Mesenchymal stem cell (in vitro differentiated cells and primary cell): ENCODE measurements at regions not wholly inside any gene's neighbourhood (a gene's known extent, or its start where the extent isn't known, plus 50 kb on each side); places are given as distances from the start of the nearest gene placed in this dataset.

Experiments used
- DNase-seq: peaks from one replicate; pipeline ENCODE4 v3.0.0-alpha.2; 2013
- H2AFZ ChIP-seq: one replicate; pipeline ENCODE4 v1.6.1; 2013; ENCODE audit warnings: low read depth, mild to moderate bottlenecking, control low read depth, inconsistent platforms, low read length, moderate library complexity
- H2AK5ac ChIP-seq: 2 replicates; pipeline ENCODE4 v1.6.1; 2013; ENCODE audit warnings: low read length, moderate library complexity, mild to moderate bottlenecking, inconsistent platforms; ENCODE audit not compliant: severe bottlenecking
- H2BK120ac ChIP-seq: one replicate; pipeline ENCODE4 v1.6.1; 2013; ENCODE audit warnings: low read depth, mild to moderate bottlenecking, inconsistent platforms, low read length, moderate library complexity
- H2BK12ac ChIP-seq, 2 experiments: one replicate each; pipeline ENCODE4 v1.6.1; 2013; ENCODE audit warnings: inconsistent platforms in 2 of 2, low read length in 2 of 2, mild to moderate bottlenecking in 2 of 2, moderate library complexity in 2 of 2, control low read depth in 1 of 2
- H2BK15ac ChIP-seq: one replicate; pipeline ENCODE4 v1.6.1; 2013; ENCODE audit warnings: mild to moderate bottlenecking, low read depth, inconsistent platforms; ENCODE audit not compliant: poor library complexity, severe bottlenecking
- H2BK5ac ChIP-seq: 2 replicates; pipeline ENCODE4 v1.6.1; 2013; ENCODE audit warnings: low read depth, mild to moderate bottlenecking, low read length, control low read depth, inconsistent platforms; ENCODE audit not compliant: poor library complexity, severe bottlenecking
- H3K14ac ChIP-seq, 2 experiments: one replicate each; pipeline ENCODE4 v1.6.1; 2013; ENCODE audit warnings: inconsistent platforms in 2 of 2, low read length in 2 of 2, control low read depth in 1 of 2, mild to moderate bottlenecking in 1 of 2, moderate library complexity in 1 of 2
- H3K18ac ChIP-seq, 2 experiments: one replicate each; pipeline ENCODE4 v1.6.1; 2013; ENCODE audit warnings: inconsistent platforms in 2 of 2, low read length in 2 of 2, control low read depth in 1 of 2, low read depth in 1 of 2, mild to moderate bottlenecking in 1 of 2
- H3K23ac ChIP-seq, 2 experiments: one replicate each; pipeline ENCODE4 v1.6.1; 2013; ENCODE audit warnings: inconsistent platforms in 2 of 2, low read length in 2 of 2, mild to moderate bottlenecking in 2 of 2, moderate library complexity in 2 of 2, control low read depth in 1 of 2
- H3K27ac ChIP-seq: 2 replicates; pipeline ENCODE4 v1.5.1; 2013; ENCODE audit warnings: mild to moderate bottlenecking, moderate library complexity, low read length, control low read depth, inconsistent platforms; ENCODE audit not compliant: poor library complexity, severe bottlenecking
- H3K27me3 ChIP-seq, 2 experiments: 2 replicates each; pipeline versions ENCODE4 v1.6.1 to v1.7.0; 2013; ENCODE audit warnings: low read length in 2 of 2, mild to moderate bottlenecking in 2 of 2, moderate library complexity in 2 of 2, control low read depth in 1 of 2, inconsistent platforms in 1 of 2; ENCODE audit not compliant: control insufficient read depth in 1 of 2, insufficient read depth in 1 of 2
- H3K36me3 ChIP-seq, 2 experiments: 2 replicates each; pipeline versions ENCODE4 v1.6.1 to v1.7.0; 2013; ENCODE audit warnings: low read length in 2 of 2, control low read depth in 1 of 2, inconsistent platforms in 1 of 2, low read depth in 1 of 2, mild to moderate bottlenecking in 1 of 2; ENCODE audit not compliant: insufficient read depth in 2 of 2, control insufficient read depth in 1 of 2
- H3K4ac ChIP-seq, 2 experiments: one replicate each; pipeline ENCODE4 v1.6.1; 2013; ENCODE audit warnings: inconsistent platforms in 2 of 2, low read length in 2 of 2, mild to moderate bottlenecking in 2 of 2, moderate library complexity in 2 of 2, control low read depth in 1 of 2, low read depth in 1 of 2
- H3K4me1 ChIP-seq: 2 replicates; pipeline ENCODE4 v1.6.1; 2013; ENCODE audit warnings: low read depth, low read length, control low read depth; ENCODE audit not compliant: control insufficient read depth, insufficient read depth
- H3K4me2 ChIP-seq: 2 replicates; pipeline ENCODE4 v1.6.1; 2013; ENCODE audit warnings: low read length, mild to moderate bottlenecking, inconsistent platforms; ENCODE audit not compliant: poor library complexity, severe bottlenecking
- H3K4me3 ChIP-seq, 2 experiments: 2 replicates each; pipeline versions ENCODE4 v1.5.1 to v1.7.0; 2013; ENCODE audit warnings: low read length in 2 of 2, mild to moderate bottlenecking in 2 of 2, control low read depth in 1 of 2, low read depth in 1 of 2; ENCODE audit not compliant: insufficient read depth in 1 of 2
- H3K79me1 ChIP-seq: replicated peaks from 2 replicates; pipeline ENCODE4 v1.6.1; 2013; ENCODE audit warnings: mild to moderate bottlenecking, control low read depth, low read length, inconsistent platforms; ENCODE audit not compliant: poor library complexity, severe bottlenecking
- H3K9ac ChIP-seq: 2 replicates; pipeline ENCODE4 v1.7.0; 2013; ENCODE audit warnings: mild to moderate bottlenecking, low read length, moderate library complexity
- H3K9me3 ChIP-seq: 2 replicates; pipeline ENCODE4 v1.7.0; 2013; ENCODE audit warnings: mild to moderate bottlenecking, low read length; ENCODE audit not compliant: control insufficient read depth
- H4K8ac ChIP-seq: one replicate; pipeline ENCODE4 v1.6.1; 2013; ENCODE audit warnings: inconsistent platforms, mild to moderate bottlenecking, low read length, moderate library complexity
- H4K91ac ChIP-seq: one replicate; pipeline ENCODE4 v1.6.1; 2013; ENCODE audit warnings: mild to moderate bottlenecking, low read length, inconsistent platforms
- WGBS: methylation state at CpG from one replicate; pipeline ENCODE4 v1.1.7; 2013; ENCODE audit warnings: mixed read lengths; 5-methylcytosine and 5-hydroxymethylcytosine counted together

GRCh38 chr11:95671768-95672167 is 117.8 kb downstream of the FAM76B start:
- Histone ChIP-seq H3K4ac (no peak overlapping the region), H3K27ac (no peak overlapping the region), H3K4me1 (no peaks in the 10 kb centered on the region), H3K79me1 (no peaks in the 10 kb centered on the region), H2BK120ac (no peak overlapping the region), H3K9ac (no peak overlapping the region), H3K18ac (no peak overlapping the region), H3K36me3 (no peaks in the 10 kb centered on the region), H3K4me3 (no peak overlapping the region), H3K4me2 (no peak overlapping the region), H2BK15ac (no peak overlapping the region), H2AFZ (no peak overlapping the region), H3K23ac (no peak overlapping the region), H4K8ac (no peak overlapping the region), H4K91ac (no peak overlapping the region), H3K9me3 (no peaks in the 10 kb centered on the region), H2AK5ac (no peak overlapping the region), H3K27me3 (no peaks in the 10 kb centered on the region), H3K14ac (no peak overlapping the region), H2BK5ac (no peak overlapping the region), H2BK12ac (no peak overlapping the region)
- 17% methylated on average over 2 of the region's 2 CpGs for WGBS
- peak; percentile 71 for DNase-seq

GRCh38 chr11:95668131-95668530 is 121.5 kb downstream of the FAM76B start:
- Histone ChIP-seq H3K9me3 (no peaks in the 10 kb centered on the region), H3K27ac (no peak overlapping the region)
- 66% methylated on average over 3 of the region's 3 CpGs for WGBS

GRCh38 chr11:95661162-95661561 is 128.4 kb downstream of the FAM76B start:
- Histone ChIP-seq H3K14ac (no peak overlapping the region), H4K8ac (no peak overlapping the region), H2BK15ac (no peak overlapping the region), H3K9ac (no peak overlapping the region), H3K4me2 (no peak overlapping the region), H2AK5ac (no peak overlapping the region), H3K27ac (no peak overlapping the region), H3K4me3 (no peak overlapping the region), H3K36me3 (no peaks in the 10 kb centered on the region), H3K27me3 (no peaks in the 10 kb centered on the region), H2BK5ac (no peak overlapping the region), H4K91ac (no peak overlapping the region), H3K4ac (no peak overlapping the region), H3K23ac (no peak overlapping the region), H2BK120ac (no peak overlapping the region), H3K79me1 (no peaks in the 10 kb centered on the region), H3K9me3 (no peaks in the 10 kb centered on the region), H2AFZ (no peak overlapping the region), H3K4me1 (no peaks in the 10 kb centered on the region), H2BK12ac (no peak overlapping the region), H3K18ac (no peak overlapping the region)
- DNase-seq, result no peak
- WGBS, result no CpG with 5 or more reads among the region's 2 CpGs

More at GRCh38 chr11:95668131-95668530, 121.5 kb downstream of the FAM76B start:
- no peak overlapping the region for H4K91ac ChIP-seq
- no peak overlapping the region for H2AFZ ChIP-seq
- H3K18ac ChIP-seq, result no peak overlapping the region
- no peaks in the 10 kb centered on the region for H3K27me3 ChIP-seq
- no peak overlapping the region for H3K4me2 ChIP-seq
- no peaks in the 10 kb centered on the region for H3K4me1 ChIP-seq
- no peak overlapping the region for H2AK5ac ChIP-seq
- no peak overlapping the region for H2BK15ac ChIP-seq
- DNase-seq, result peak; percentile 50
- no peaks in the 10 kb centered on the region for H3K79me1 ChIP-seq
- no peak overlapping the region for H3K9ac ChIP-seq
- H3K23ac ChIP-seq, result no peak overlapping the region
- no peak overlapping the region for H3K4ac ChIP-seq
- H2BK5ac ChIP-seq, result no peak overlapping the region
- no peaks in the 10 kb centered on the region for H3K36me3 ChIP-seq
- no peak overlapping the region for H4K8ac ChIP-seq
- no peak overlapping the region for H3K4me3 ChIP-seq
- H3K14ac ChIP-seq, result no peak overlapping the region
- H2BK12ac ChIP-seq, result no peak overlapping the region
- H2BK120ac ChIP-seq, result no peak overlapping the region

GRCh38 chr11:95660038-95660437 is 129.5 kb downstream of the FAM76B start:
- Histone ChIP-seq H3K4ac (no peak overlapping the region), H3K9ac (no peak overlapping the region), H2AK5ac (no peak overlapping the region), H3K9me3 (no peaks in the 10 kb centered on the region), H3K36me3 (no peaks in the 10 kb centered on the region), H2BK120ac (no peak overlapping the region), H3K79me1 (no peaks in the 10 kb centered on the region), H2BK12ac (peak overlapping the region in 1 of 2 experiments; percentile 39), H3K18ac (peak overlapping the region in 1 of 2 experiments; percentile 43), H3K14ac (no peak overlapping the region), H3K23ac (no peak overlapping the region), H3K27me3 (no peaks in the 10 kb centered on the region), H3K4me3 (no peak overlapping the region), H4K91ac (no peak overlapping the region), H2BK15ac (no peak overlapping the region), H3K4me2 (no peak overlapping the region), H3K4me1 (no peaks in the 10 kb centered on the region), H2AFZ (peak overlapping the region; percentile 39), H3K27ac (no peak overlapping the region), H4K8ac (no peak overlapping the region), H2BK5ac (no peak overlapping the region)
- no peak for DNase-seq
